HCT116 (cell line): ENCODE measurements at regions not wholly inside any gene's neighbourhood (a gene's known extent, or its start where the extent isn't known, plus 50 kb on each side); places are given as distances from the start of the nearest gene placed in this dataset.

Experiments
- ATAC-seq: fragments of 200-7000 bp; cut with Tn5 transposase; 2 replicates; pipeline ENCODE4 v1.9.1; 2020; ENCODE audit warnings: mild to moderate bottlenecking, moderate library complexity
- BruUV-seq: library from RNA; stranded (reverse); fragments of 400-500 nt; replicated peaks from 2 replicates; lab custom pipeline; 2021; lab: Mats Ljungman, UMichigan
- CTCF ChIA-PET: fragments of 300-600 bp; sonication (Branson Sonifier 250); formaldehyde crosslinking; loops from one replicate; lab custom pipeline; 2021; ENCODE audit warnings: antibody characterized with exemption; lab: Charles Lee
- POLR2A ChIA-PET: fragments of 300-600, 350-600 bp; sonication (Branson Sonifier 250); formaldehyde crosslinking; loops from one replicate; lab custom pipeline; 2021; ENCODE audit warnings: antibody characterized with exemption; lab: Charles Lee
- RAD21 ChIA-PET, 2 experiments: fragments of 300-600 bp; sonication (Branson Sonifier 250); formaldehyde crosslinking; loops; one replicate each; lab custom pipeline; 2023; ENCODE audit warnings: low total read pairs in 2 of 2; ENCODE audit not compliant: uncharacterized antibody in 2 of 2, unreplicated experiment in 2 of 2, low non-redundant PET in 1 of 2; lab: Charles Lee
- DNase-seq: peaks from one replicate; pipeline ENCODE4 v3.0.0-alpha.2; 2010; ENCODE audit warnings: low read depth, low spot score
- H2AFZ ChIP-seq: fragments of 200-600 bp; shearing (Covaris generic), sonication (generic); 2 replicates; pipeline ENCODE4 v1.6.1; 2017; ENCODE audit warnings: low read depth, mixed run types, mixed read lengths, antibody characterized with exemption, low read length; ENCODE audit not compliant: poor library complexity, severe bottlenecking
- H3K27ac ChIP-seq: 2 replicates; pipeline ENCODE4 v1.5.1; 2012; ENCODE audit warnings: low read depth, low read length
- H3K27me3 ChIP-seq: fragments of 200-600 bp; sonication (generic); 2 replicates; pipeline ENCODE4 v1.6.1; 2016; ENCODE audit warnings: mixed run types, low read length, mixed read lengths; ENCODE audit not compliant: insufficient read depth
- H3K36me3 ChIP-seq, 2 experiments: fragments of 200-500 bp in 1 of 2; fragments of 200-600 bp in 1 of 2; sonication (Bioruptor generic) in 1 of 2; sonication (generic) in 1 of 2; 2 replicates each; pipeline versions ENCODE4 v1.5.1 to v1.6.1; 2014 to 2016; ENCODE audit warnings: low read length in 2 of 2, inconsistent platforms in 1 of 2, mixed read lengths in 1 of 2, mixed run types in 1 of 2; ENCODE audit not compliant: insufficient read depth in 2 of 2, control insufficient read depth in 1 of 2
- H3K4me1 ChIP-seq, 2 experiments: fragments of 200-600 bp in 1 of 2; sonication (generic) in 1 of 2; 2 replicates each; pipeline versions ENCODE4 v1.5.1 to v1.6.1; 2012 to 2017; ENCODE audit warnings: low read length in 2 of 2, inconsistent platforms in 1 of 2, mild to moderate bottlenecking in 1 of 2, mixed read lengths in 1 of 2, mixed run types in 1 of 2, moderate library complexity in 1 of 2; ENCODE audit not compliant: insufficient read depth in 2 of 2, control insufficient read depth in 1 of 2
- H3K4me2 ChIP-seq: fragments of 200-600 bp; sonication (generic); 2 replicates; pipeline ENCODE4 v1.6.1; 2017; ENCODE audit warnings: mixed run types, low read length, mixed read lengths
- H3K4me3 ChIP-seq, 2 experiments: fragments of 200-600 bp in 1 of 2; sonication (generic) in 1 of 2; replicated peaks in 1 of 2; 2 replicates each; pipeline ENCODE4 v1.5.1; 2011 to 2016; ENCODE audit warnings: low read length in 2 of 2, control low read depth in 1 of 2, low read depth in 1 of 2, mild to moderate bottlenecking in 1 of 2, mixed read lengths in 1 of 2, mixed run types in 1 of 2
- H3K79me2 ChIP-seq: fragments of 200-600 bp; sonication (generic); 2 replicates; pipeline ENCODE4 v1.6.1; 2017; ENCODE audit warnings: mild to moderate bottlenecking, mixed run types, low read length, moderate library complexity, mixed read lengths; ENCODE audit not compliant: insufficient read depth
- H3K9ac ChIP-seq: fragments of 200-600 bp; sonication (generic); 2 replicates; pipeline ENCODE4 v1.6.1; 2016; ENCODE audit warnings: low read length, mixed read lengths
- H3K9me2 ChIP-seq: fragments of 200-600 bp; sonication (generic), shearing (Covaris generic); 2 replicates; pipeline ENCODE4 v1.6.1; 2017; ENCODE audit warnings: mixed run types, mild to moderate bottlenecking, moderate library complexity; ENCODE audit not compliant: insufficient read depth
- H3K9me3 ChIP-seq, 2 experiments: fragments of 200-500 bp in 1 of 2; fragments of 200-600 bp in 1 of 2; sonication (Bioruptor generic) in 1 of 2; sonication (generic) in 1 of 2; 2 replicates each; pipeline ENCODE4 v1.6.1; 2014 to 2017; ENCODE audit warnings: low read length in 2 of 2, mixed read lengths in 2 of 2, inconsistent platforms in 1 of 2, low read depth in 1 of 2, mild to moderate bottlenecking in 1 of 2, mixed run types in 1 of 2, moderate library complexity in 1 of 2; ENCODE audit not compliant: control insufficient read depth in 1 of 2, insufficient read depth in 1 of 2
- H4K20me1 ChIP-seq: fragments of 200-600 bp; sonication (generic), shearing (Covaris generic); 2 replicates; pipeline ENCODE4 v1.6.1; 2017; ENCODE audit warnings: mixed run types, mild to moderate bottlenecking, moderate library complexity; ENCODE audit not compliant: insufficient read depth
- CBX3 ChIP-seq: IDR thresholded peaks from 2 replicates; pipeline ENCODE4 v1.6.1; 2012; ENCODE audit warnings: low read depth
- CTCF ChIP-seq, 3 experiments: fragments of 200-600 bp in 1 of 3; sonication (generic) in 1 of 3; IDR thresholded peaks in 2 of 3; conservative IDR thresholded peaks in 1 of 3; 2 replicates each; pipeline ENCODE4 v1.5.1; 2012 to 2017; ENCODE audit warnings: low read depth in 2 of 3, low read length in 2 of 3, antibody characterized with exemption in 1 of 3, borderline replicate concordance in 1 of 3, control low read depth in 1 of 3, mild to moderate bottlenecking in 1 of 3, mixed read lengths in 1 of 3, mixed run types in 1 of 3, moderate library complexity in 1 of 3; ENCODE audit not compliant: insufficient read depth in 1 of 3
- EZH2 ChIP-seq: fragments of 200-600 bp; sonication (generic); IDR thresholded peaks from 2 replicates; pipeline ENCODE4 v1.6.1; 2017; ENCODE audit warnings: antibody characterized with exemption, mixed run types
- EZH2phosphoT487 ChIP-seq: fragments of 200-600 bp; IDR thresholded peaks from 2 replicates; pipeline ENCODE4 v1.6.1; 2018; ENCODE audit warnings: antibody characterized with exemption, borderline replicate concordance
- JUND ChIP-seq: IDR thresholded peaks from 2 replicates; pipeline ENCODE4 v1.6.1; 2012
- POLR2AphosphoS5 ChIP-seq: IDR thresholded peaks from 2 replicates; pipeline ENCODE4 v1.6.1; 2011; ENCODE audit warnings: mild to moderate bottlenecking, low read depth, low read length, moderate library complexity
- RAD21 ChIP-seq: IDR thresholded peaks from 2 replicates; pipeline ENCODE4 v1.6.1; 2012; ENCODE audit warnings: low read depth, mild to moderate bottlenecking
- SIN3A ChIP-seq: IDR thresholded peaks from 2 replicates; pipeline ENCODE4 v1.6.1; 2012; ENCODE audit warnings: low read depth
- SRF ChIP-seq: IDR thresholded peaks from 2 replicates; pipeline ENCODE4 v1.6.1; 2012; ENCODE audit warnings: low read depth
- ZFX ChIP-seq: fragments of 450-650 bp; IDR thresholded peaks from 2 replicates; pipeline ENCODE4 v1.6.1; 2017
- intact Hi-C: fragments of 100-400 bp; cut with micrococcal nuclease; formaldehyde crosslinking; loops from 2 replicates; pipeline ENCODE4 v1.10.0; 2022

GRCh38 chr10:3623746-3624145 is 161.3 kb downstream of the KLF6 start:
- H3K4me2 ChIP-seq, result no peak overlapping the region
- H3K27ac ChIP-seq, result no peak overlapping the region
- H3K9me2 ChIP-seq, result no peaks in the 10 kb centered on the region
- H3K36me3 ChIP-seq, result no peaks in the 10 kb centered on the region
- TF ChIP-seq ZFX, result no peak
- no peak for TF ChIP-seq SRF
- TF ChIP-seq POLR2AphosphoS5, result no peak
- no peak for TF ChIP-seq JUND
- no peak for TF ChIP-seq CTCF (IDR thresholded peaks at IDR 0.05 in 2 of 3, conservative IDR thresholded peaks at IDR 0.05 in 1 of 3; ENCODE audit: borderline replicate concordance in 1 of 3, insufficient read depth in 1 of 3, low read depth in 2 of 3, low read length in 2 of 3)
- no peak for TF ChIP-seq SIN3A
- TF ChIP-seq CBX3, result no peak
- TF ChIP-seq RAD21, result no peak
- TF ChIP-seq EZH2phosphoT487, result no peak
- TF ChIP-seq, all 23 proteins: peak for 0
- H4K20me1 ChIP-seq, result no peaks in the 10 kb centered on the region
- H3K9me3 ChIP-seq, result no peaks in the 10 kb centered on the region
- no peak overlapping the region for H3K9ac ChIP-seq
- no peaks in the 10 kb centered on the region for H3K79me2 ChIP-seq
- no TSS peak for BruUV-seq
- ChIA-PET RAD21 (no interaction called here), CTCF (no interaction called here), POLR2A (no interaction called here)
- H3K4me1 ChIP-seq, result no peaks in the 10 kb centered on the region
- intact Hi-C loops, result no loop called here
- no peaks in the 10 kb centered on the region for H3K27me3 ChIP-seq
- DNase-seq, result no peak
- no peak overlapping the region for H3K4me3 ChIP-seq
- no peak overlapping the region for H2AFZ ChIP-seq
- no peak for ATAC-seq

DNA sequence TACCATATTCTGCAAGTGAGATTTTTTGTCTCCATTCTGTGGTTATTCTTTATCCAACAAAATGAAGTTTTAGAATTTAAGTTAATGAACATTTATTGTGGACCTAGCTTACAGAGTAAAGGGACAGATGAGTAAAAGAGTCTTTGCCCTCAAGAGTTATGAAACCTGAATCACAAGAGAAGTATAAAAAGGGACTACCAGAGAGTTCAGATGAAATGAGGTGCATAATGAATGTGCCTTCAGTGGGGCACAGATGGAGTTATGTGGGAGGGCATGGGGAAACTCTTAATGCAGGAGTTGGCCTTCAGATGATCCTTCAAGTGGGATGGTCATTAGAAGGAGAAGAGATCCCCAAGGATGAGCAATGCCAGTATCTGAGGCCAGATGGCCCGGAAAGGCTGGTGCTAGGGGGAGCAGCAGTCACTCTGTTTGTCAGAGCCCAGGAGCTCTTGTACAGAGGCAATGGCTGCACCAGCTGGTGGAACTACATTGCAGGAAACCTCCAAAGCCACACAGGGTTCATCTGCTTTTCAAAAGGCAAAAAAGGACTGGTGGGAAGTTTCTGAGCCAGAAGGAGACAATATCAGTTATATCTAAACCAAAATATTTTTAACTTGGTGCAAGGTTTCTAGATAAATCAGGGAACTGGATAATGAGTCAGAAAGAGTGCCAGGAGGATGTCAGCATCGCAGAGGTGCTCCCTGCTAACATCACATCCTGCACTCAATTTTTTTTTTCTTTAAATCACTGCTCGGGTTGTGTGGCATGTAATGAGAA is 162.0 kb downstream of the KLF6 start:
- ChIA-PET POLR2A (no interaction called here), CTCF (no interaction called here), RAD21 (no interaction called here)
- Histone ChIP-seq H3K4me1 (no peaks in the 10 kb centered on the region), H3K27ac (no peak overlapping the region), H3K27me3 (no peaks in the 10 kb centered on the region), H3K79me2 (no peaks in the 10 kb centered on the region), H3K9me3 (no peaks in the 10 kb centered on the region), H4K20me1 (no peaks in the 10 kb centered on the region), H3K4me2 (no peak overlapping the region), H3K4me3 (no peak overlapping the region), H3K9me2 (no peaks in the 10 kb centered on the region), H2AFZ (no peak overlapping the region), H3K9ac (no peak overlapping the region), H3K36me3 (no peaks in the 10 kb centered on the region)
- DNase-seq (no peak), ATAC-seq (no peak)
- BruUV-seq, result no TSS peak
- TF ChIP-seq SRF (no peak), EZH2 (no peak)
- intact Hi-C loops, result no loop called here
